NB4 (cell line): ENCODE measurements at regions not wholly inside any gene's neighbourhood (a gene's known extent, or its start where the extent isn't known, plus 50 kb on each side); places are given as distances from the start of the nearest gene placed in this dataset.

ENCODE experiments used
- MYC ChIP-seq: IDR thresholded peaks from 2 replicates; pipeline ENCODE4 v1.6.1; 2011; ENCODE audit warnings: low read depth, low read length
- POLR2A ChIP-seq: IDR thresholded peaks from 2 replicates; pipeline ENCODE4 v1.6.1; 2011; ENCODE audit warnings: mild to moderate bottlenecking; ENCODE audit not compliant: insufficient read length; ENCODE audit errors: extremely low read depth
- TF ChIP-seq, protein P1 (sequence below): IDR thresholded peaks from 2 replicates; pipeline ENCODE4 v1.6.1; 2011; ENCODE audit warnings: low read depth, low read length
- TF ChIP-seq, protein P2 (sequence below): IDR thresholded peaks from one replicate; pipeline ENCODE4 v1.5.1; 2012; ENCODE audit warnings: low read depth, low read length

DNA sequence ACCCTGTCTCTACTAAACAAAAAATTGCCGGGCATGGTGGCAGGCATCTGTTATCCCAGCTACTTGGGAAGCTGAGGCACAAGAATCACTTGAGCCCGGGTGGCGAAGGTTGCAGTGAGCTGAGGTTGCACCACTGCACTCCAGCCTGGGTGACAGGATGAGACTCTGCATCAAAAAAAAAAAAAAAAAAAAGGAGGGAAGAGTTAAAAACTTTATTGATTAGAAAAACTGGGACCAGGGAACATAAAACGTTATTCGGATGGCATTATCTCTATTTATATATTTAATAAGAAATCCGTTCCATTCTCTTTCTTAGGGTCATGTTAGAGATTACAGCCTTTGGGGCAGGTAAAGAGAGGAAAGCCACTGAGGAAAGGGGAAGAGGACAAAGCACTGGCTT, 197.5 kb downstream of the BCR start:
- TF ChIP-seq, protein P1, sequence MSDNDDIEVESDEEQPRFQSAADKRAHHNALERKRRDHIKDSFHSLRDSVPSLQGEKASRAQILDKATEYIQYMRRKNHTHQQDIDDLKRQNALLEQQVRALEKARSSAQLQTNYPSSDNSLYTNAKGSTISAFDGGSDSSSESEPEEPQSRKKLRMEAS, result no peak
- TF ChIP-seq, protein P2, sequence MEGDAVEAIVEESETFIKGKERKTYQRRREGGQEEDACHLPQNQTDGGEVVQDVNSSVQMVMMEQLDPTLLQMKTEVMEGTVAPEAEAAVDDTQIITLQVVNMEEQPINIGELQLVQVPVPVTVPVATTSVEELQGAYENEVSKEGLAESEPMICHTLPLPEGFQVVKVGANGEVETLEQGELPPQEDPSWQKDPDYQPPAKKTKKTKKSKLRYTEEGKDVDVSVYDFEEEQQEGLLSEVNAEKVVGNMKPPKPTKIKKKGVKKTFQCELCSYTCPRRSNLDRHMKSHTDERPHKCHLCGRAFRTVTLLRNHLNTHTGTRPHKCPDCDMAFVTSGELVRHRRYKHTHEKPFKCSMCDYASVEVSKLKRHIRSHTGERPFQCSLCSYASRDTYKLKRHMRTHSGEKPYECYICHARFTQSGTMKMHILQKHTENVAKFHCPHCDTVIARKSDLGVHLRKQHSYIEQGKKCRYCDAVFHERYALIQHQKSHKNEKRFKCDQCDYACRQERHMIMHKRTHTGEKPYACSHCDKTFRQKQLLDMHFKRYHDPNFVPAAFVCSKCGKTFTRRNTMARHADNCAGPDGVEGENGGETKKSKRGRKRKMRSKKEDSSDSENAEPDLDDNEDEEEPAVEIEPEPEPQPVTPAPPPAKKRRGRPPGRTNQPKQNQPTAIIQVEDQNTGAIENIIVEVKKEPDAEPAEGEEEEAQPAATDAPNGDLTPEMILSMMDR, result no peak
- TF ChIP-seq POLR2A, result no peak
- no peak for TF ChIP-seq MYC
